B cell (primary cell): ENCODE measurements at regions not wholly inside any gene's neighbourhood (a gene's known extent, or its start where the extent isn't known, plus 50 kb on each side); places are given as distances from the start of the nearest gene placed in this dataset.

Experiments
- ATAC-seq: fragments of 200-7000 bp; cut with Tn5 transposase; one replicate; pipeline ENCODE4 v1.10.0; 2021; ENCODE audit warnings: low read depth, mild to moderate bottlenecking, moderate number of reproducible peaks, moderate library complexity
- CTCF ChIA-PET: fragments of 350-600 bp; sonication (Branson Sonifier 250); formaldehyde crosslinking; loops from one replicate; lab custom pipeline; 2021; ENCODE audit warnings: antibody characterized with exemption, inconsistent platforms; lab: Charles Lee
- POLR2A ChIA-PET: fragments of 350-600 bp; sonication (Branson Sonifier 250); formaldehyde crosslinking; loops from one replicate; lab custom pipeline; 2021; ENCODE audit warnings: antibody characterized with exemption; lab: Charles Lee
- DNase-seq: peaks from one replicate; pipeline ENCODE4 v3.0.0; 2013
- H2AFZ ChIP-seq: 2 replicates; pipeline ENCODE4 v1.6.1; 2012; ENCODE audit warnings: mild to moderate bottlenecking, low read depth, low read length; ENCODE audit not compliant: insufficient read depth, poor library complexity, severe bottlenecking
- H3K27ac ChIP-seq, 2 donors: 1 replicate in 1 of 2; 2 replicates in 1 of 2; pipeline ENCODE4 v1.5.1; 2012 to 2013; ENCODE audit warnings: low read length in 2 of 2, mild to moderate bottlenecking in 2 of 2, moderate library complexity in 1 of 2
- H3K27me3 ChIP-seq, 4 experiments: fragments of 200-600 bp in 1 of 4; sonication (generic) in 1 of 4; replicated peaks in 1 of 4; 1 replicate in 2 of 4; 2 replicates in 2 of 4; pipeline versions ENCODE4 v1.6.1 to v1.7.0; 2013 to 2016; ENCODE audit warnings: low read length in 3 of 4, mild to moderate bottlenecking in 2 of 4, mixed read lengths in 1 of 4, moderate library complexity in 1 of 4; ENCODE audit not compliant: insufficient read depth in 4 of 4, control insufficient read depth in 3 of 4; ENCODE audit errors: control extremely low read depth in 1 of 4
- H3K36me3 ChIP-seq, 2 experiments: replicated peaks in 1 of 2; 1 replicate in 1 of 2; 2 replicates in 1 of 2; pipeline versions ENCODE4 v1.6.1 to v1.7.1; 2013; ENCODE audit warnings: low read length in 1 of 2; ENCODE audit not compliant: insufficient read depth in 2 of 2, control insufficient read depth in 1 of 2; ENCODE audit errors: control extremely low read depth in 1 of 2, extremely low read depth in 1 of 2
- H3K4me1 ChIP-seq, 2 donors: fragments of 200-600 bp in 1 of 2; sonication (generic) in 1 of 2; 1 replicate in 1 of 2; 2 replicates in 1 of 2; pipeline versions ENCODE4 v1.5.1 to v1.6.1; 2013 to 2017; ENCODE audit warnings: low read length in 2 of 2; ENCODE audit not compliant: control insufficient read depth in 2 of 2, insufficient read depth in 2 of 2
- H3K4me2 ChIP-seq: replicated peaks from 2 replicates; pipeline ENCODE3; 2012; ENCODE audit warnings: mild to moderate bottlenecking, low read depth, low read length; ENCODE audit not compliant: poor library complexity, severe bottlenecking
- H3K4me3 ChIP-seq, 5 experiments: fragments of 200-600 bp in 1 of 5; sonication (generic) in 1 of 5; 1 replicate in 3 of 5; 2 replicates in 2 of 5; pipeline versions ENCODE4 v1.5.1 to v1.7.0; 2011 to 2016; ENCODE audit warnings: low read length in 4 of 5, mild to moderate bottlenecking in 4 of 5, low read depth in 2 of 5, control low read depth in 1 of 5, moderate library complexity in 1 of 5; ENCODE audit not compliant: insufficient read depth in 1 of 5; ENCODE audit errors: control extremely low read depth in 1 of 5, extremely low read depth in 1 of 5
- H3K79me2 ChIP-seq: fragments of 200-600 bp; sonication (generic); one replicate; pipeline ENCODE4 v1.6.0; 2016; ENCODE audit warnings: low read length; ENCODE audit not compliant: control insufficient read depth, insufficient read depth
- H3K9ac ChIP-seq: fragments of 200-600 bp; sonication (generic); 2 replicates; pipeline ENCODE4 v1.6.1; 2017; ENCODE audit warnings: mild to moderate bottlenecking, low read length, moderate library complexity
- H3K9me3 ChIP-seq, 3 donors: one replicate each; pipeline versions ENCODE4 v1.6.1 to v1.7.1; 2013; ENCODE audit warnings: low read length in 2 of 3; ENCODE audit not compliant: control insufficient read depth in 2 of 3, insufficient read depth in 1 of 3; ENCODE audit errors: control extremely low read depth in 1 of 3
- H4K20me1 ChIP-seq: 2 replicates; pipeline ENCODE4 v1.6.0; 2012; ENCODE audit warnings: mild to moderate bottlenecking, low read length; ENCODE audit not compliant: insufficient read depth, control insufficient read depth, poor library complexity, severe bottlenecking
- H3K27ac Mint-ChIP-seq: one replicate; pipeline ENCODE4 v1.8.0; 2021; ENCODE audit warnings: mixed read lengths
- H3K27me3 Mint-ChIP-seq: one replicate; pipeline ENCODE4 v1.8.0; 2021; ENCODE audit warnings: mixed read lengths
- H3K4me1 Mint-ChIP-seq: one replicate; pipeline ENCODE4 v1.8.0; 2021; ENCODE audit warnings: mixed read lengths
- H3K4me3 Mint-ChIP-seq: one replicate; pipeline ENCODE4 v1.8.0; 2021; ENCODE audit warnings: mixed read lengths
- H3K9me3 Mint-ChIP-seq: one replicate; pipeline ENCODE4 v1.8.0; 2022; ENCODE audit warnings: mixed read lengths; ENCODE audit not compliant: insufficient read depth
- EZH2 ChIP-seq: IDR thresholded peaks from 2 replicates; pipeline ENCODE4 v1.6.1; 2012; ENCODE audit warnings: borderline replicate concordance, low read depth, mild to moderate bottlenecking, moderate library complexity, low read length; ENCODE audit not compliant: insufficient read depth, poor library complexity, severe bottlenecking
- WGBS: methylation state at CpG from one replicate; pipeline ENCODE4 v1.1.5; 2013; ENCODE audit warnings: missing lambda C conversion rate; ENCODE audit not compliant: insufficient coverage; 5-methylcytosine and 5-hydroxymethylcytosine counted together
- intact Hi-C: fragments of 100-400 bp; cut with micrococcal nuclease; formaldehyde crosslinking; loops from one replicate; pipeline ENCODE4 v1.10.0; 2022
- TF ChIP-seq, protein P1 (sequence below): fragments of 200-600 bp; IDR thresholded peaks from one replicate; pipeline ENCODE4 v1.8.0; 2022; ENCODE audit warnings: antibody characterized with exemption, mild to moderate bottlenecking

GRCh38 chr6:78623554-78623953, 243.8 kb upstream of the IRAK1BP1 start:
- TF ChIP-seq EZH2 = no peak
- TF ChIP-seq, protein P1, sequence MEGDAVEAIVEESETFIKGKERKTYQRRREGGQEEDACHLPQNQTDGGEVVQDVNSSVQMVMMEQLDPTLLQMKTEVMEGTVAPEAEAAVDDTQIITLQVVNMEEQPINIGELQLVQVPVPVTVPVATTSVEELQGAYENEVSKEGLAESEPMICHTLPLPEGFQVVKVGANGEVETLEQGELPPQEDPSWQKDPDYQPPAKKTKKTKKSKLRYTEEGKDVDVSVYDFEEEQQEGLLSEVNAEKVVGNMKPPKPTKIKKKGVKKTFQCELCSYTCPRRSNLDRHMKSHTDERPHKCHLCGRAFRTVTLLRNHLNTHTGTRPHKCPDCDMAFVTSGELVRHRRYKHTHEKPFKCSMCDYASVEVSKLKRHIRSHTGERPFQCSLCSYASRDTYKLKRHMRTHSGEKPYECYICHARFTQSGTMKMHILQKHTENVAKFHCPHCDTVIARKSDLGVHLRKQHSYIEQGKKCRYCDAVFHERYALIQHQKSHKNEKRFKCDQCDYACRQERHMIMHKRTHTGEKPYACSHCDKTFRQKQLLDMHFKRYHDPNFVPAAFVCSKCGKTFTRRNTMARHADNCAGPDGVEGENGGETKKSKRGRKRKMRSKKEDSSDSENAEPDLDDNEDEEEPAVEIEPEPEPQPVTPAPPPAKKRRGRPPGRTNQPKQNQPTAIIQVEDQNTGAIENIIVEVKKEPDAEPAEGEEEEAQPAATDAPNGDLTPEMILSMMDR = no peak
- Mint-ChIP-seq H3K4me1 (no peaks in the 10 kb centered on the region), H3K9me3 (no peaks in the 10 kb centered on the region), H3K27me3 (no peaks in the 10 kb centered on the region), H3K27ac (no peak overlapping the region), H3K4me3 (no peak overlapping the region)
- Histone ChIP-seq H2AFZ (no peak overlapping the region), H3K27me3 (no peaks in the 10 kb centered on the region), H3K4me2 (no peak overlapping the region), H3K4me1 (no peaks in the 10 kb centered on the region), H3K27ac (no peak overlapping the region), H3K9me3 (no peaks in the 10 kb centered on the region), H3K9ac (no peak overlapping the region), H3K4me3 (no peak overlapping the region), H3K36me3 (no peaks in the 10 kb centered on the region), H3K79me2 (no peaks in the 10 kb centered on the region), H4K20me1 (no peaks in the 10 kb centered on the region)
- ChIA-PET CTCF (no interaction called here), POLR2A (no interaction called here)
- ATAC-seq (no peak), DNase-seq (no peak)
- intact Hi-C loops = no loop called here

- H3K4me1 Mint-ChIP-seq = no peaks in the 10 kb centered on the region
- no peaks in the 10 kb centered on the region for H3K79me2 ChIP-seq
- H3K27me3 ChIP-seq = peaks cover 0 to 5% (median 0%) of the 10 kb centered on the region in 4 experiments
- H3K27ac Mint-ChIP-seq = no peak overlapping the region
- H3K9me3 Mint-ChIP-seq = no peaks in the 10 kb centered on the region
- CTCF ChIA-PET = no interaction called here
- H3K4me3 Mint-ChIP-seq = no peak overlapping the region
- no peaks in the 10 kb centered on the region for H4K20me1 ChIP-seq
- no peak overlapping the region for H3K4me3 ChIP-seq
- H3K4me1 ChIP-seq = no peaks in the 10 kb centered on the region
- POLR2A ChIA-PET = no interaction called here
- 17% methylated on average over 27 of the region's 27 CpGs for WGBS
- no peak overlapping the region for H2AFZ ChIP-seq
- H3K4me2 ChIP-seq = no peak overlapping the region
- no peak overlapping the region for H3K9ac ChIP-seq
- H3K36me3 ChIP-seq = no peaks in the 10 kb centered on the region
- TF ChIP-seq EZH2 = no peak
- TF ChIP-seq, protein P1 = no peak
- DNase-seq (no peak), ATAC-seq (no peak)
- H3K27me3 Mint-ChIP-seq = peaks cover 4% of the 10 kb centered on the region
- no peak overlapping the region for H3K27ac ChIP-seq
- intact Hi-C loops = no loop called here
- peaks cover 0 to 13% (median 0%) of the 10 kb centered on the region in 3 donors for H3K9me3 ChIP-seq
These were observed 238.1 kb upstream of the IRAK1BP1 start for GRCh38 chr6:78629154-78629721.
